NCI-H2107 (cell line): ENCODE measurements at regions not wholly inside any gene's neighbourhood (a gene's known extent, or its start where the extent isn't known, plus 50 kb on each side); places are given as distances from the start of the nearest gene placed in this dataset.

Experiments
- DNase-seq: peaks from one replicate; lab custom pipeline; 2025; lab: John Stamatoyannopoulos, UW

DNA sequence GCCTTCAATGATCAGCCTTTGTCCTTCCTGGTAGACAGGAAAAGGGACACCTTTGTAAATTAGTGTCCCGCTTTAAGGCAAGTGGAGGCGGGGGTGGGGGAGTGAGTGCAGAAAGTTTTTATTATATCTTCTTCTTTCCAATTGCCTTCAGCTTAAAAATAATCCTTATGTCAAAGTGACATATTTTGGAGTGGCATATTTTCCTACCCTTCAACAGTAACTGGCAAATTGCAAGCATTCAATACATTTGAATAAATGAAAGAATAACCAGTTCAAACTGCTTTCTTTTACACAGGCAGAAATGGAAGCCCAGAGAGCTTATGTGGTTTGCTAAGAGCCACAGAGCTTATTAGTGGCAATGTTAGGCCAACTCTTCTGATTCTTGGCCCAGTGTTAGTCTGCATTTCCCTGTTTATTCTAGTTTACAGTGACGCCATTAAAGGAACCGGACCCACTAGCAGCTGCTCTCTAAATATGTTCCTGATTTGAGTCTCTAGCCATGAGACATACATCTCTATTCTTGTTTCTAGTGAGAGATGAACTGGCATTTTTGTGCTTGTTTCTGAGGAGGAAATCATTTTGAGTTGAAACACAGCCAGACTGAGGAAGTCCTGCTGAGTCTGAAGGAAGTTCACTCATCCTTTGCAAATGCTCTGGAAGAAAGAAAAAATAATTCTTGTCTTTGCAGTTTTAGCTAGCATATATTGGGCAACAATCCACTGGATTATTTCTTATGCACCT, 468.7 kb downstream of the NOVA1 start:
- no peak for DNase-seq

DNA sequence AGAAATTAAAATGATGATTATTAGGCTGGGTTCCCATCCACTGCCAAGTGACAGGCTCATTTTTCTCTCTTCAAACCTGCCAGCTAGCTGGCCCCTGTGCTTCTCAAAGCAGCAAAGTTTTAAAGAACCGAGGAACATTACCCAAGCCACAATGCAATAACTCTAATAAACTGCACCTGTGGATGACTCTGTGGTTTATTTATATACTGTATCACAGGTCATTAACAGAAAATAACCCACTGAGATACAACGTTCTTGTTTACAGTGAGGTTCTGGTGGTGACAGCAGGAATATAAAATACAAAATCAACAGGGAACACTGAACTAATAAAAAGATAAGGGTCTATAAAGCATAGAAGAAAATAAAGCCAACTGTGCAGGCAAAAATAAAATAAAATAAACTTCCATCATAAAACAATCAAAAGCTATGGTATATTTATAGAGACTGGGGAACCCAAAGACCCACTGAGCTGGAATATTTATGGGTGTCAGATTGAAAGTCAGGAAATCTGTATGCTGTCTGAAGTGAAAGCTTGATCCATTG, 472.9 kb downstream of the NOVA1 start:
- DNase-seq: no peak

DNA sequence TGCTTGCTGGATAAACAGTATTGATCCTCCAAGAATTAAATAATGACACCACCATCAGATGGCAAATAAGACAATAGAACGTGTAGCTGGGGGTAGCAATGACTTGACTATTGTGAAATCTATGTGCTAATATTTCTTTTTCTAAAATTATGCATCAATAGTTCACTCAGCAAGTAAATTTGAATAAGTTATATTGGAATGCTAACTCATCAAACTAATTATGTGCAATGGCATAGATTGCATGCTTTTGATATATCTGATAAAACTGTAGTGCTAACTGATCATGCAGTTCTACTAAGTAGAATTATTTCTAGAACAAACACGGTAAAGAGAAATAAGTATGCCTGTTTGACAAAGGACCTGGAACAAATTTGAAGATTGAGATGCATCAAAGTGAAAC, 474.4 kb downstream of the NOVA1 start:
- no peak for DNase-seq

DNA sequence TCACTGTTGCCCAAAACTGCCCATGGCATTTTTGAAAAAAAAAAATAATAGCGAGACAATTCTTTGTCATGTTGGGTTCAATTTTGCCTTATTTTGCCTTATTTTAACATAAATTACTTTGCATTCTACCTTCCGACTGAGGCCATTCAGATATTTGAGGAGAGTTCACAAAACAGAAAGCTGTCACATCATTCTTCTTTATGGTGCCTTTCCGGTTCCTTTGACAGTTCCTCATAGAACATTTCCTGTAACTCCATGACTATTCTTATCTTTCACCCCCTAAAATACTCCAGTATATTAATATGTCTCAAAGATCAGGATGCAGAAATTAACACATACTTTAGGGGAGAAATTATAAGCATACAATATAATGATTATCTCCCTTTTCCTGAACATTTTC, 476.7 kb downstream of the NOVA1 start:
- DNase-seq: no peak

DNA sequence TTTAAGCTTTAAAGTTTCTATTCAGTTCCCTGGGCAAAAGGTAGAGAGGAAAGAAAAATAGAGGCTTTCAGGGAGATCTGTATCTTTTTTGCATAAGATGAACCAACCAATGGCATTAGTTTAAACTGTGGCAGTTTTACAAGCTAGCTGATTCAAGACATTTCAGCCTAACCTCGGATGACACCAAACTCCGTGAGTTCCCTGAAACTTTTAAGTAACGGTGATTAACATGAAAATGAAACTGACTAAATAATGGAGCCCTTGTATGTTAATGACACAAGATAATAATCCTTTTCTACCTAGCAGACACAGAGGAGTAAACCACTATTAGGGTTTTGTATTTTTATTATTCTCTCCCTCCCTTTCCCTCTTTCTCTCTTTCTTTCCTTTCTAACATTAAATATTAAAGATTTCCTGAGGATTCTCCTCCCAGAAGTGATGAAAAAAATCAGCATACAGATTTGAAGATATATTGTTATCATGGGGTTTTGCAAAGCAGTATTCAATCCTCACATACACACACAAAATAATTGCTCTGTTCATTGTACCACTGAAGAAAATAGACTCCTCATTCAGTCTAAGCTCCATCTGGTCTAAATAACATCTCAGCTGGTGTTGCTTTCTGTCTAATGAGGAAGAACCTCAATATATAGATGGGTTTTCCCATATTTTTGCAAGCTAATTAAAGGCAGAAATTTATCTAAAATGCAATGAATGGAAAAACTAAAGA, 483.8 kb downstream of the NOVA1 start:
- no peak for DNase-seq

DNA sequence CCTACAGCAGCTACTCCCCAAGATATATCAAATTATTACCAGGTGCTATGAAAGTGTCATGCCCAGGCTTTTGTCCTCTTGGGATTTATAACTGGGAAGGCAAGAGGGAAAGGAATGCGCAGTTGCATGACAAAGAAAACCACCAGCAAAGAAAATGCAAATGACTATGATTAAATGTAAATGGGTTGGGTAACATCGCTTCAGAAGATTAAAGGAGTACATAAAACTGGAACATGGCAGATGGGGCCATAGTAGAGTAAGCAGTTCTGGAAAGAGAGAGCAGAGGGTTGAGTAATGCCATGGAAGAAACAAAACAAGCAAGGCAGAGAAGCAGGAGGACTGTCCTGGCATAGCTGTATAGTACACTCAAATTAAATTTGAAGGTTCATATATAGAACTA, 493.1 kb downstream of the NOVA1 start:
- no peak for DNase-seq

DNA sequence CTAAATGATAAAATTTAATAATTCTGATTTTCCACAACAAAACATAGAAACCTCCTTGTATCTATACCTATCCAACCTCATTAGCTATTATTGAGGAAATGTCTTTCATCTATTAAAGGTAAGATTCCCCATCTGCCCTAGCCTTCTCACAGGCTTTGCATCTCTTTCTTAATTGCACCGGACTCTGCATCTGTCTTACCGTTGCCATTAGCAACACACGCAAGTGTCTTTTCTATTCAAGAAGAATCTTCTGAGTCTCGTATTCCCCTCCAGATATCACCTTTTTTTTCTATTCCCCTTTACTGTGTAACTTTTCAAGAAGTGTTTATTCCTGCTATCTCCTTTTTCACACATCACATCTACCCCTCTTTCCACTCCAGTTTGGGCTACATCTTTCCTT, 500.0 kb downstream of the NOVA1 start:
- no peak for DNase-seq

DNA sequence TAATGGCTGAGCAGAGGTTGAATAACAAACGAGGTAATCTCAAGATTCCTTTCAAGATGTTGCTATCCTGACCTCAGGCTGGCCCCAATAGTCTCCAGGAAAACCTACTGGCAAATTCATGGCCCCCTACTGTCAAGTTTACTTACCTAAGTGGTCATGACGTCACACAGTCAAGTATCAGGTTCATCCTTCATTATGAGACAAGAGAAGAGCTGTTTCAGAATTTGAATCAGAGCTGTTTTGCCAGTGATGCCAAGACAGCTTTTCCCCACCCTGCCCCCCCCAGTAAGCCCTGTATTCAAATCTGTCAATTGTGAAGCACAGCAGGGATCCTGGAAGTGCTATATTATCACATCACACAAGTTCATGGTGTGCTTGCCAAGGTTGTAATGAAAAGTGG, 509.6 kb downstream of the NOVA1 start:
- DNase-seq: no peak

DNA sequence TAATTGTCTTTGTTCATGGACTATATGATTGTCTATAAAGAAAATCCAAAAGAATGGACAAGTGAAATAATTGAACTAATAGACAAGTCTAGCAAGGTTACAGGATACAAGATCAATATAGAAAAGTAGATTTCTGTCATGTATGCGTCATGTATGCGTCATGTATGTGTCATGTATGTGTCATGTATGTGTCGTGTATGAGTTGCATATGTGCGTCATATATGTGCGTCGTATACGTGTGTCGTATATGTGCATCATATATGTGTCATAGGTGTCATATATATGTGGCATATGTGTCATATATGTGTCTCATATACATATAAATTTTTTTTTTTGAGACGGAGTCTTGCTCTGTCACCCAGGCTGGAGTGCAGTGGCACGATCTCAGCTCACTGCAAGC, 516.8 kb downstream of the NOVA1 start:
- no peak for DNase-seq

DNA sequence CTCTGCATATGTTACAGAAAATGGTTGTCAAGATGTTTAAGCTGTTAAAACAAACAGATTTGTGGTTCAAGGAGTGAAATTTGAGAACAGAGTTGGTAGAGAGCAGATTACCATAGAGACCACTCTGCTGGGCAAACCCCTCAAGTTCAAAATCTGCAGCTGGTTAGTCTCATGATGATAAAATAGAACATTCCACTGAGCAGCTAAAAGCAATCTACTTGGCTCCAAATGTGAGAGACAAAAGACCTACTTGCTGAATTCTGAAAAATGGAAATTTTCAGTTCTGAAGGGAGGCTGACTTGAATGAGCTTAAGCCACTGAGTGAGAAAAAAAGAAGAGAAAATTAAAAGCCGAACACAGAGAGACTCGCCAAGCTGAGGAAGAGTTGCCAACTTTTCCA, 519.3 kb downstream of the NOVA1 start:
- no peak for DNase-seq

DNA sequence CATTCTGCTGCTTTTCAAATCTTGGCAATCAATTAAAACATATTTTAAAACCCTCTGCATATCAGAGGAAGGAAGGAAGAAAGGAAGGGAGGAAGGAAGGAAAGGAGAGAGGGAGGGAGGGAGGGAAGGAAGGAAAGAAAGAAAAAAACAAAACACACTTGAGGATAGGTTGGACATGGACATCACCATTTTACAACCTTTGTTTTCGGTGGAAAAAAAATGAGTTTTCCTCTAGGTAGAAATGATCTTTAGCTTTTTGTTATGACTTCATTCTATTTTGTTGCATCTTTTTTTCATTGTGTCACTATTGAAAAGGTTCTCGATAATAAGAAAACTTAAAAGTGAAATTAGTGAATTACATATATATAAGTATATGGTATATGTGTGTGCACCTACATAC, 522.9 kb downstream of the NOVA1 start:
- DNase-seq: no peak

DNA sequence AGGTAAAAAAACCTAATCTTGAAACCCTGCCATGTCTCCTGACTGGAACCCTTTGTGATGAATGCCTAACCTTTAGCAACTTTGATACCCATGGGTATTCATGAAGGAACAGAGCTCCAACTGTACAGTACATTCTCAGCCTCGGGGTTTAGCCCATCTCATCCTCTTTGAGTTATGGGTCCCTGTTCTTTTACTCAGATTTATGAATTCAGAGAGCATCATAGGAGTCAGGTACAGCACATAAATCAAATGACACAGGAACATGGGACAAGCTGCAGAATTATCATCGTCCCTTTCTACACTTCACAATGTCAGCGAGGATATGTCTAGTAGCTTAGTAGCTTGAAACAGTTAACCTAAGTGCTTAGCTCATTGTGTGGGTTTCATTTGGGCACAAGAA, 527.4 kb downstream of the NOVA1 start:
- DNase-seq: no peak

DNA sequence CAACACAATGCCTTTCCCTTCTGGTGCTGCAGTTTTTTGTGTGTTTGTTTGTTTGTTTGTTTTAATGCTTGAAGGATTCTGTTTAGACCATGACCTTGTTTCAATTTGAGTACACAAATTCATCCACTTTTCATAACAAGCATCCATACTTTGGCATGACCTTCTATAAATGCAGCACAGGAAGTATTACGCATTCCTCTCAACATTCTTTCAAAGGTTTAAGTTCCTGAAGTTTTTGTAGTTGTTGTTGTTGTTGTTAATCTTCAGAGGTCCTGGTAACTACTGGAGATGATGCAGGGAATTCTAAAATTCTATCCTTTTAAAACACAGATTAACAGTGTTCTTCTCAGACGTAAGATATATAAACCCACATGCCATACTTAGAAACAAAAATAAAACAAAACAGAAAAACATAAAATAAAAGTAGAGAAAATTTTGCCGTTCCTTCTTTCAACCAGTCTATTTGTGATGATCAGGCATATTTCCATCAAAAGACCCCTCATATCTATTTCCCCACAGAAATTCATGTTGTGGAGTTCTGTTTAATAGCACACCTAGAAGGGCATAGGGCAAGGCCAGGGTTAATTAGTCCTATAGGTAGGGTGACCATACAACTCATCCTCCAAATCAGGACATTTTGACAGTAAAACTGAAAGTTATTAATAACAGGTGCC, 529.9 kb downstream of the NOVA1 start:
- DNase-seq: no peak

DNA sequence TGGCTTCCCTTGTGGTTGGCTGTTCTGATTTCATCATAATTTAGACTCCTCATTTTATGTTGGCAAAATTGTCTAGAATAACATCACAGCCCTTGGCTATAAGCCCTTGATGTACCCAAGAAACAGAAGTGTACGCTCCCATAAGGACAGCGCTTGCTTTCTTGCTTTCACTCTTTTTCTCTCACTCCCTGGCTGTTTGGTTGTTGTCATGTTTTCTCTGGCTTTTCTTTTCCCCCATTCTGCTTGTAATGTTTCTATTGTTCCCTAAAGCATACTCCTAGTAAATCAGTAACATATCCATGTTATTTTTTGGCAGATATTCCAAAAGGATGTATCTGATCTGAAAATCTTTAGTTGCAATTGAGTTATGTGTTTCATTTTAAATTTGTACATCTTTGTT, 530.5 kb downstream of the NOVA1 start:
- DNase-seq: no peak

DNA sequence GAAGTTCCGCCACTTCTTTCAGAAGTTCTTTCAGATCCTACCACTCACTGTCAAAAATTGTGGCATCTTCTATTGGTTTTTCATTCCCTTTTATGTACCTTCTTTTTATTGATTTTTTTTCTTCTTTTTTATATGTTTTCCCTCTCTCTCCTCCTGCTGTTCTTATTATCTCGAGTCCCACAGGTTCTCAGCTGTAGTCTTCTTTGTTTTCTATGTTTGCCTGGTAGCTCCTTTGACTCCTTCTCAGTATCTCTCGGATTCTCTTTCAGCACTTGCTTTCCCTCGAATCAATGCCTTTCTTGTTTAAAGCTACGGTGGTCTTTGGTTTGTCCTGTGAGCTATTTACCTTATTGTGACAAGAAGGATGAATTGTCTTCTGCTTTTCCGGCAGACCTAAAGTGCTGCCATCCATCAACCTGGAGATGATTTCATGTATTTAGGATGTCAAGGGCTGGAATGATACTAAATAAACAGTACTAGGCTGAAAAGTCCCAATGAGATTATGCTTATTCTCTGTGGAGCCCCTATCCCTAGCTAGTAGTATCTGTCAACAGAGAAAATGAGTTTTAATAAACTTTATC, 541.7 kb downstream of the NOVA1 start:
- no peak for DNase-seq

DNA sequence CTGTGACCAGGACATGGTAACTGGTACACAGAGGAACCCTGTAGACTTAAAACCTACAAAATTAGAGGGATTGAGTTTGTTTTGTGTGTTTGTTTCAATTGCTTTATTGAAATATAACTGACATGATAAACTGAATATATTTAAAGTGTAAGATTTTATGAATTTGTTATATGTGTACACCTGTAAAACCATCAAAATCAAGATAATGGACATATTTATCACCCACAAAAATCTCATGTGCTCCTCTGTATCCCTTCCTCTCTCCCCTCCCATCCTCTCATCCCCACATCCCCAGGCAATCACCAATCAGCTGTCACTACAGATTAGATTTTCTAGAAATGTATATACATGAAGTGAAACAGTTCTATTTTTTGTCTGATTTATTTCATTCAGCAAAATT, 565.5 kb downstream of the NOVA1 start:
- no peak for DNase-seq

DNA sequence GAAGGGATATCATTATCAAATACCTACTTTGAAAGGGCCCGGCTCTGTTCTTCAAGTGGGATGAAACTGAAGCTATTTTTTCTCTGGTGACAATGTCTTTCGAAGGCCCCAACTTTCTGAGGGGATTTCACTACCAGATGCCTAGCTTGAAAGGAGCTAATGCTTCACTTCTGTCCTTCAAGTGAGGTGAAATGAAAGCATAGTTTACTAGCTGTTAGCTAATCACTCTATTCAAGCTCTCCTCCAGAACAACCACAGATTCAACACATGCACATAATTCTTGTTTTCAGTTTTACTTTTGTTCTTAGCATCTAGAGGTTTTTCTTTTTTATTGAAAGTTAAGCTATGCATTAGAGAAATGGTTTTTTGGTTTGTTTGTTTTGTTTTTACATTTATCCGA, 571.4 kb downstream of the NOVA1 start:
- DNase-seq: no peak

DNA sequence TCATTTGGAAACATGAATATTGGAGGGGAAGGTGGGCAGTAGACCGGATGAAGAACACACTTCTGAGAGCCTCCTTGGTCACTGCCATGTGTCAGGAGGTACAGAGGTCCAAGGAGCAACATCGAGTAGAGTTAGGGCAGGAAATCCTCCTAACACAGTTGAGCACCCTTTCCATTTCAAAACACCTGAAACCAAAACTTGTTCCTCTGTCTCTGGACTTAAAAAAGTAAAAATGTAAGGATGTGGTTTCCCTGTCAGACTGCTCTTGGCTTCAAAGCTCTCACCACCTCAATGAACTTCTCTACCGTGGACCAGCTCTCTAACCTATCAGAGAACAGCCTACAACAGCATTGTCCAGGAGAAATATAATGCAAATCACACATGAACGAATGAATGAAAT, 573.9 kb downstream of the NOVA1 start:
- no peak for DNase-seq

DNA sequence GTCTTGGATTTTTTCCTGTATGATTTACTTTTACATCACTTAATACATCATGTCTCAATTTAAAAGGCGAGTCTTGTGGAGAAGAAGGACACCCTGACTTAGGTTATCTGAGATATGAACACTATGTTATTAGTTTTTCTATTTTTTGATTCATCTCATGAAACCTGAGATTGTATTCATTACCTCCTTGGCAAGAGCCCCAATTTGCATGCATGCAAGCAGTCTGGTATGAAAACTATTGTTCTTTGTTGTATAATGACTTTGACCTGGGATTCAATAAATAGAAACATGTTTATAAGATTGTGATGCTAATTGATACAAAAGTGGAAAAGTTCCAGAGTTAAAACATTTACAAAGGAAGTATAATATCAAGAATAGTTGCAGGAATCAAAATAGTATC, 576.1 kb downstream of the NOVA1 start:
- no peak for DNase-seq

DNA sequence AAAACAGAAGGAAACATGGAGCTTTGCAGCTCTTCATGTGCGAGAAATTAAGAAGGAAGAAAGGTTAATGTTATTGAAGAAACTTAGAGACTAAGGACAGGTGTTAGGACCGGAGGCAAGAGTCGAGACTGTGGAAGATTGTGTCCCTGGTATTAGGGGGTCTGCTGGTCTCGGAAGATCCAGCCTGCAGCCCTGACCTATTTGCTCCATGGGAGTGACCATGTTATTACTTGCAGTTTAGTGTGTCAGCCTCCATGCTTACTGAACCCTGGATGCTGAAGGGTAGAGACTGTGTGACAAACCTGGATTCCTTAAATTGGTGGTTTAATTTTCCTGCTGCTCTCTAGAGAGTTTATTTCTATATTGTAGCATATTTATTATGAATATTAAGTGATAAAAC, 580.6 kb downstream of the NOVA1 start:
- DNase-seq: no peak

DNA sequence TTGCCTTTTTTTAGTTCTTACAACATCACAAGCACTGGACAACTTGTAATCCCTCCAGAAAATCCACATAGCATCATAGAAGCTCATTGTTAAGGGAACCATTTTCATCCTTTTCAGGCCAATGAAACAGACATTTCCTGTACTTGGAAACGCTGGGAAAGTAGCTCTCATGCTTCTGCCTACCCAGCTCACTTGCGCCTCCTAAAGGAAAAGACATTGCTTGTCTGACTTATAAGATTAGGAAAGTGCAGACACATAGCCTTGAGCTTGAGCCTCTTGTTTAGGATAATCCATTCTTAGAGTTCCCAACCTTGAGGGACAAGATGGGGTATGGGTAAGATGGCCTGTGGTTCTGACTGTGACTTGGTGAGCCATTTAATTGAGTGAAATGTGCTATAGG, 589.5 kb downstream of the NOVA1 start:
- no peak for DNase-seq

DNA sequence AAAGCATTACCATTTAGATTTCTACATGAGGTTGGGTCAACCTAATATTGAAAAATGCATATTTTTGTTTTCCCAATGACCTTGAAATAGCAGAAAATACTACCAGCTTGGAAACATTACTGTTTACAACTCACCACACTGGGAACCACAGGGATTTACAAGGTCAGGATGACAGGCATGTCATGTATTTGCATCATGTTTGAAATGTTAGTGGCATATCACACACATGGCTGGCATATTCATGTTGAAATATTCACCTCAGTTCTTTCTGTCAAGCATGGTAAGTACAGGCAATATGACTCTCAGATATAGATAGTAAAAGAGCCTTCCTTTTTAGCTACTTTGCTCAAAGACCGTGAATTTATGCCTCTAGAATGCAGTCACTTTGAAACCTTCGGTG, 593.5 kb downstream of the NOVA1 start:
- DNase-seq: no peak

DNA sequence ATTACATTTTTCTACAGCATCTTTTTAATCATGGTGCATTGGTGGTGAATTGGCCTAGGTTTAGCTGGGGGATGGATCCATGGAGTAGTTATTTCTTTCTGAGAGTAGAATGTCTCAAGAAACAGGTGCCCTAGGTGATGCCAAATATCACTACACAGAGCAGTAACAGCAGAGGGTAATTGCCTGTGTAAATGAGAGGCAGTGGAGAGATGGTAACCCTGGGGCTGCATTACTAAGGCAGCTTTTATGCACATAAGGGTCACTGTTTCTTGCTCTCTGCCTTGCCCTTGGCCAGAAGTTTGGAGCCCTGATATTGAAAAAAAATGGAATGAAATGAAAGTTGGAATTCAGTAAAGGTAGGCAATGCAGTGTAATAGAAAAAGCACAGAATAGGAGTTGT, 604.0 kb downstream of the NOVA1 start:
- DNase-seq: no peak
